NCI-H2227 (cell line): ENCODE measurements at regions not wholly inside any gene's neighbourhood (a gene's known extent, or its start where the extent isn't known, plus 50 kb on each side); places are given as distances from the start of the nearest gene placed in this dataset.

Experiments used
- DNase-seq: peaks from one replicate; lab custom pipeline; 2025; ENCODE audit not compliant: unreplicated experiment; lab: John Stamatoyannopoulos, UW

- DNase-seq, result no peak
These were observed 136.7 kb upstream of the VEPH1 start for GRCh38 chr3:157639756-157640426.

GRCh38 chr3:157637866-157638265 is 134.7 kb upstream of the VEPH1 start:
- DNase-seq, result no peak

DNA sequence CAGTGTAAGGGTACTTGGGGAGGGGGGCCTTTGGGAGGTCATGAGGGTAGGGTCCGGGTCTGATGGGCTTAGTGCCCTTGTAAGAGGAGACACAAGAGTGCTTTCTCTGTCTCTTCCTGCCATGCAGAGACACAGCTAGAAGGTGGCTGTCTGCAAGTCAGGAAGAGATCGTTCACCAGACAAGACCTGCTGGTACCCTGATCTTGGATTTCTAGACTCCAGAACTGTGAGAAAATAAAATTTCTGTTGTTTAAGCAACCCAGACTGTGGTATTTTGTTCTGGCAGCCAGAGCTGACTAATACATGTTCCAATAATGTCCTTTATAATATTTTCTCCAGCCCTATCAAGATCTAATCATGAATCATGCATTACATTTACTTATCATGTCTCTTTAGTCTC is 130.0 kb upstream of the VEPH1 start:
- no peak for DNase-seq

GRCh38 chr3:157632075-157632474 is 128.9 kb upstream of the VEPH1 start:
- DNase-seq, result no peak

DNA sequence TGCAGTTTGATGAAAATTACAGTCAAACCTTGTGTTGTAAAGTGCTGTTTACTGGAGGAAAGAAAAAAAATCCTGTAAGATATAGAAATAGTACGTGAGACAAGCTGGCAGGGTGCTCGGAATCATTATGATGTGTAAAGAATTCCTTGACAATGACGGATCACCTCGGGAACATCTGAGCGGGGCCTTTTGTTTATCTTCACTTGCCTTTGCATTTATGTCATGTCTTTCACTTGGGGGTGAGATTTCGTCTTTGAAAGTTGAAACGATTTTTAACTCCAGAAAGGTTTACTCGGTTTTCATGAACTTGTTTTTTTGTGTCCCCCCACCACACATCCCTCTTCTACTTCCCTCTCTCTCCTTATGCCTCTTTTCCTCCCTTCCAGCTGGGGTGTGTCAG is 128.3 kb upstream of the VEPH1 start:
- DNase-seq, result no peak

DNA sequence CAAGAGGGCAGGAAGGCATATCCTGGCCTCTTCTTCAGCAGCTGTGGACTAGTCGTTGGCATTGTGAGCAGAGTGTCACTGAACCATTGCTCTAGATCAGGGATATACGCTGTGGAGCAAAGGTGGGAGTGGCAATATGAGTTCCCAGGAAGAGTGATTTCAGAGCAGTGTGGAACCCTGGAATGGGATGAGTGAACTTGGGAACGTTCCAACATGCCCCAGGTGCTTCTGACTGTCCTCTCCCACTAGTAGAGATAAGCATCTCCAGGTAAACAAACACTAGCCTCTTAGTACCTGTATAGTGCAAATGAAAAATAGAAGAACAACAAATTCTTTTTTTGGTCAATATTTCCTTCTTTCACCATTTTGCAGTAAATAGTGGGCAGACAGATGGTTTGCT is 123.6 kb upstream of the VEPH1 start:
- DNase-seq, result no peak

GRCh38 chr3:157624801-157625200 is 121.6 kb upstream of the VEPH1 start:
- DNase-seq, result no peak

- no peak for DNase-seq
These were observed 115.7 kb upstream of the VEPH1 start for GRCh38 chr3:157618886-157619285.

GRCh38 chr3:157618075-157618760 is 115.0 kb upstream of the VEPH1 start:
- peak; percentile 50 for DNase-seq

GRCh38 chr3:157614896-157615295 is 111.7 kb upstream of the VEPH1 start:
- no peak for DNase-seq

DNA sequence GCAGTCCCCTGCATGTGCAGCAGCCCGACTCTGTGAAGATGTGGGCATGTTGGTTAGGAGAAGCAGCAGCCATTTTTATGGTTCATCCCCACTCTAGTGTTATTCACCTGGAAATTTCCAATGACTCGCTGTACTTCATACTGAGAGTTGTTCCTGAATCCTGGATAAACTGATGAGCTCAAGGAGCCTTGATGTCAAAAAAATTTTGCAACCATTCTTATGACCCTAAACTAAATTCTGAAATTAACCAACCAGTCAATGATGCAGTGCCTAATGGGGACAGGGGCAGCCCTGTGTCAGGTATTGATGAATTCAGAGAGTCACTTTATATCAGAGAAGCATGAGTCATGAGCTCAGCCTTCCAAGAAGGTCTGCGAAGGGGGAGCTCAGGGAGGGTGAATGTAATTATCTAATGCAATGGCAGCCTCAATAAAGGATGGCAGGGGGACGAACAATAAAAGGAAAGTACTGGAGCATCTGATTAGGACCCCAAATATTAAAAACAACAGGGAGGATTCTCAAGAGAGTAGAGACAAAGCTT is 108.4 kb upstream of the VEPH1 start:
- no peak for DNase-seq

- DNase-seq, result no peak
These were observed 107.8 kb upstream of the VEPH1 start for GRCh38 chr3:157610876-157611535.

DNA sequence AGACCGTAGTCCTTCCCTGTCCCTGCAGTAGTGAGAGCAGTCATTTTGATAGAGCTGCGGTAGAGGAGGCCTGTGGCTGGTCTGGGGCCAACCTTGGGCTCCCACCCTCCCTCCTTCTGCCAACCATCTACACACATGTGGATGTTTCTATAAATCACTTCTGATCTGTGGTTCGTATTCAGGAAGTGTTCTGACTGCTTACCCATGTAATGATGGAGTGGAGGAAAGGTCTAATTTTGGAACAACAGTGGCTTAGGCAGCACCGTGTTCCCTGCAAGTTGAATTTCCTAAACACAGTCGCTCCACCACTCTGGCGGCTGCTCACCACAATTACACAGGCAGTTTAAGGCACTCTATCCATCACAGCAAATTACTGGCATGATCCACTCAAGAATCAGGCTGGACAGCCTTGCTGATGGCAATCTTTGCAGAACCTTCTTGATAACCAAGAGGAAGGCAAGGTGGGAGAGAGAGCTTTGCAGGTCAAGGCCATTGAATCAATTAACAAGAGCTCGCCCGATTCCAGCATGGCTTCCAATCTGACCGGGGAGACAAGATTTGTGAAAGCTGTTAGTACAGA is 104.7 kb upstream of the VEPH1 start:
- DNase-seq, result peak; percentile 57

DNA sequence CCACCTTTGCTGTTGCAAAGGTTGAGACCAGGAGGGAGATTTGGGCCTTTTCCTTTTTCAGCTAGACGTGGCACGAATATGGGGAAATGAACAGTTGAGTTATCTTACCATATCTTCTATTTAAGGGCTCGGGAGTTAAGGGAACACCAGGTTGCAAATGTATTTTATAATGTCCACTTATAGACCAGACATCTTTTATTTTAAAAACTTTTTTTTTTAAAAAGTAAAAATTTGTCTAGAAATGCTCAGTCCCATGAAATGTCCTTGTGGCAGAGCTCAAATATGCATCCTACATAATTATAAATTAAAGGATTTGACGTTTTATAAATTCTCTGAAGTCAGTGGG is 103.6 kb upstream of the VEPH1 start:
- no peak for DNase-seq

GRCh38 chr3:157606011-157606851 is 103.0 kb upstream of the VEPH1 start:
- DNase-seq, result peak; percentile 54

GRCh38 chr3:157605356-157605755 is 102.1 kb upstream of the VEPH1 start:
- no peak for DNase-seq

- no peak for DNase-seq
These were observed 99.2 kb upstream of the VEPH1 start for GRCh38 chr3:157602424-157602823.

- no peak for DNase-seq
These were observed 92.0 kb upstream of the VEPH1 start for GRCh38 chr3:157595259-157595658.

DNA sequence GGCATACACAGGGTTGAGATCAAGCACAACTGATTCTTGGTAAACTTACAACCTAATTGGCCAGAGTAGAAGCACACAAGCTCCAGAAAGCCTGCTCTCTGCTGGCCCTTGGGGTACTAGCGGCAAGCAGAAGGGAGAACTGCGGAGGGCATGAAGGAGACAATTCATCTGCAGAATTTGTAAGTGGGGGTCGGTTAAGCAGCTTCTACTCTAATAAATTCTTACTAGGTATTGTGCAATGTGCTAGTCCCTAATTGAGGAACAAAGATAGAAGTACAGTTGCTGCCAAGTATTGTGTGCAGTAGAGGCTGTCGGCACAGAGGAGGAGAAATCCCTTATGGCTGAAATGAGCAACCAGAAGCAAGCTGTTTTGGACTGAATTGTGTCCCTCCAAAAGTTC is 91.2 kb upstream of the VEPH1 start:
- no peak for DNase-seq

DNA sequence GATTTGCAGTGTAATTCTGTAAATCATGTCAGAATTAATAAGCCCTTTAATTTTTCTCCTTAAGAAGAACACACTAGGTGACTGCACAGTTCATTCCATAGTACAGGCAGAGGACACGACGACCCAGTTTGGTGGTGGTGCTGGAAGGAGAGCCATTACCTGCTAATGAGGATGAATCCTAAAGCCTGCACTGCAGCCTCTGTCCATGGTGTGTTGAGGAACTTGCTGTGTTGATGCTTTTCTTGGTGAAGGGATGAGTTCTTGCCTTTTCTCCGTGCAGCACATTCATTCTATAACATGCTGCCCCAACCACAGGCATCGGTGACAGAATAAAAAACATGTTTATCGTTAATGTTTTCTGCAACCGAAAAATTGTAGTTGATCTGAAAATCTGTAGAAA is 89.6 kb upstream of the VEPH1 start:
- no peak for DNase-seq

DNA sequence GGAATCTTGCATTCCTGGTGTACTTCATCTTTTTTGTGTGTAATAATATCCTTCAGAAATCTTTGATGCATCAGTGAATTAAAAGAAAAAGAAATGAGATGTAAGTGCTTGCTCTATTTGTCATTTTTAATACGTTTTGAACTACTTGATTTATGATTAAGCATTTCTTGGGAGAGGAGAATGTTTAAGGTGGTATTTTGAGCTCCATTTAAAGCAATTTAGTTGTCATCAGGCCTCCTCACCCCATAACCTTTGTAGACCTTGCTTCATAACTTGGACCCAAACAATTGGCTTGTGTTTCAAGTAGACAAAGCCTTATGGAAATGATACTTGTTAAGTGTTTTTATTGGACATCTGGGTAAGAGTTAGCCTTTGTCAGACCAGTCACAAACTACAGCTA is 87.1 kb upstream of the VEPH1 start:
- peak; percentile 56 for DNase-seq
